ENCODE measurements at regions not wholly inside any gene's neighbourhood (a gene's known extent, or its start where the extent isn't known, plus 50 kb on each side); places are given as distances from the start of the nearest gene placed in this dataset.

GRCh38 chr2:120852200-120852815 lies 116.6 kb downstream of the GLI2 start:
- DNase-seq (ENCODE audit: low read depth): no peak

GRCh38 chr2:120853306-120854013 lies 117.8 kb downstream of the GLI2 start:
- DNase-seq (ENCODE audit: low read depth): no peak

- DNase-seq (ENCODE audit: low read depth): no peak
Observed at GRCh38 chr2:120854014-120854620, 118.4 kb downstream of the GLI2 start.

GRCh38 chr2:120854766-120855530 lies 119.3 kb downstream of the GLI2 start:
- no peak for DNase-seq (ENCODE audit: low read depth)

- DNase-seq (ENCODE audit: low read depth): no peak
Observed at GRCh38 chr2:120855855-120856405, 120.3 kb downstream of the GLI2 start.

- DNase-seq (ENCODE audit: low read depth): peak; percentile 33
Observed at GRCh38 chr2:120856421-120856862, 120.8 kb downstream of the GLI2 start.

GRCh38 chr2:120857422-120857821 lies 121.8 kb downstream of the GLI2 start:
- no peak for DNase-seq (ENCODE audit: low read depth)

GRCh38 chr2:120857931-120858330 lies 122.3 kb downstream of the GLI2 start:
- no peak for DNase-seq (ENCODE audit: low read depth)

- no peak for DNase-seq (ENCODE audit: low read depth)
Observed at GRCh38 chr2:120858361-120859106, 122.9 kb downstream of the GLI2 start.

GRCh38 chr2:120859128-120859527 lies 123.5 kb downstream of the GLI2 start:
- no peak for DNase-seq (ENCODE audit: low read depth)

GRCh38 chr2:120859814-120860578 lies 124.3 kb downstream of the GLI2 start:
- DNase-seq (ENCODE audit: low read depth): no peak

- DNase-seq (ENCODE audit: low read depth): no peak
Observed at GRCh38 chr2:120860579-120860922, 124.9 kb downstream of the GLI2 start.

- DNase-seq (ENCODE audit: low read depth): no peak
Observed at GRCh38 chr2:120861191-120861575, 125.5 kb downstream of the GLI2 start.

GRCh38 chr2:120861576-120862191 lies 126.0 kb downstream of the GLI2 start:
- peak; percentile 34 for DNase-seq (ENCODE audit: low read depth)

- peak; percentile 27 for DNase-seq (ENCODE audit: low read depth)
Observed at GRCh38 chr2:120862201-120863060, 126.8 kb downstream of the GLI2 start.

- DNase-seq (ENCODE audit: low read depth): no peak
Observed at GRCh38 chr2:120863146-120863545, 127.5 kb downstream of the GLI2 start.

GRCh38 chr2:120863661-120864320 lies 128.1 kb downstream of the GLI2 start:
- peak; percentile 79 for DNase-seq (ENCODE audit: low read depth)

- DNase-seq (ENCODE audit: low read depth): peak; percentile 89
Observed at GRCh38 chr2:120864981-120865380, 129.3 kb downstream of the GLI2 start.

- no peak for DNase-seq (ENCODE audit: low read depth)
Observed at GRCh38 chr2:120865656-120866055, 130.0 kb downstream of the GLI2 start.
